CD8-positive, alpha-beta memory T cell (primary cell): ENCODE measurements at regions not wholly inside any gene's neighbourhood (a gene's known extent, or its start where the extent isn't known, plus 50 kb on each side); places are given as distances from the start of the nearest gene placed in this dataset.
"Not testable (repeated sequence)": the region's sequence is repeated elsewhere in the genome, so short reads cannot be mapped to it uniquely, and the experiment has no call there.

Experiments used
- CTCF ChIA-PET: fragments of 350-600 bp; sonication (Branson Sonifier 250); formaldehyde crosslinking; loops from one replicate; lab custom pipeline; 2021; ENCODE audit warnings: antibody characterized with exemption; lab: Charles Lee
- POLR2A ChIA-PET: fragments of 350-600 bp; sonication (Branson Sonifier 250); formaldehyde crosslinking; loops from one replicate; lab custom pipeline; 2021; ENCODE audit warnings: antibody characterized with exemption; lab: Charles Lee
- DNase-seq, 5 donors: peaks; one replicate each; pipeline versions ENCODE4 v3.0.0 to v3.0.0-alpha.2; 2020 to 2022; ENCODE audit warnings: mixed read lengths in 1 of 5
- H3K27ac ChIP-seq: one replicate; pipeline ENCODE4 v1.7.0; 2013; ENCODE audit warnings: low read depth, mild to moderate bottlenecking, low read length, moderate library complexity
- H3K27me3 ChIP-seq: 2 replicates; pipeline ENCODE4 v1.7.0; 2013; ENCODE audit warnings: low read length, mild to moderate bottlenecking; ENCODE audit not compliant: insufficient read depth, poor library complexity, severe bottlenecking
- H3K36me3 ChIP-seq: 2 replicates; pipeline ENCODE4 v1.7.0; 2013; ENCODE audit warnings: mild to moderate bottlenecking, low read length, moderate library complexity; ENCODE audit not compliant: insufficient read depth
- H3K4me1 ChIP-seq: 2 replicates; pipeline ENCODE4 v1.7.0; 2013; ENCODE audit warnings: mild to moderate bottlenecking, low read length, moderate library complexity; ENCODE audit not compliant: insufficient read depth
- H3K4me3 ChIP-seq: 2 replicates; pipeline ENCODE4 v1.7.0; 2013; ENCODE audit warnings: mild to moderate bottlenecking, low read length
- H3K9me3 ChIP-seq: 2 replicates; pipeline ENCODE4 v1.7.0; 2013; ENCODE audit warnings: mild to moderate bottlenecking, low read length
- H3K27ac Mint-ChIP-seq, 8 donors: one replicate each; pipeline ENCODE4 v1.8.0; 2020 to 2021; ENCODE audit warnings: mixed read lengths in 8 of 8, mild to moderate bottlenecking in 6 of 8, inconsistent platforms in 3 of 8, moderate library complexity in 3 of 8
- H3K27me3 Mint-ChIP-seq, 2 donors: one replicate each; pipeline ENCODE4 v1.8.0; 2020 to 2021; ENCODE audit warnings: mixed read lengths in 2 of 2, mild to moderate bottlenecking in 1 of 2, moderate library complexity in 1 of 2
- H3K36me3 Mint-ChIP-seq, 3 donors: one replicate each; pipeline ENCODE4 v1.8.0; 2020 to 2021; ENCODE audit warnings: mixed read lengths in 3 of 3, inconsistent platforms in 1 of 3, mild to moderate bottlenecking in 1 of 3
- H3K4me1 Mint-ChIP-seq, 3 donors: one replicate each; pipeline ENCODE4 v1.8.0; 2020 to 2021; ENCODE audit warnings: mixed read lengths in 3 of 3, inconsistent platforms in 1 of 3, mild to moderate bottlenecking in 1 of 3
- H3K4me3 Mint-ChIP-seq, 7 donors: one replicate each; pipeline ENCODE4 v1.8.0; 2020 to 2021; ENCODE audit warnings: mixed read lengths in 7 of 7, mild to moderate bottlenecking in 6 of 7, moderate library complexity in 4 of 7, inconsistent platforms in 2 of 7
- H3K9me3 Mint-ChIP-seq, 5 donors: one replicate each; pipeline ENCODE4 v1.8.0; 2020 to 2022; ENCODE audit warnings: mixed read lengths in 5 of 5, mild to moderate bottlenecking in 3 of 5, moderate library complexity in 2 of 5, inconsistent platforms in 1 of 5

GRCh38 chrX:13955975-13956374 is 73.7 kb downstream of the GEMIN8 start:
- Mint-ChIP-seq H3K4me1 (peaks cover 0 to 3% (median 0%) of the 10 kb centered on the region in 3 donors), H3K9me3 (no peaks in the 10 kb centered on the region), H3K36me3 (peaks cover 0 to 4% (median 0%) of the 10 kb centered on the region in 3 donors), H3K27ac (no peak overlapping the region), H3K4me3 (no peak overlapping the region), H3K27me3 (peaks cover 12 to 30% of the 10 kb centered on the region in 2 donors)
- Histone ChIP-seq H3K27me3 (no peaks in the 10 kb centered on the region), H3K4me1 (no peaks in the 10 kb centered on the region), H3K36me3 (no peaks in the 10 kb centered on the region), H3K27ac (no peak overlapping the region), H3K4me3 (no peak overlapping the region), H3K9me3 (no peaks in the 10 kb centered on the region)
- ChIA-PET CTCF (no interaction called here), POLR2A (no interaction called here)
- DNase-seq, result no peak

GRCh38 chrX:13955095-13955647 is 74.5 kb downstream of the GEMIN8 start:
- peaks cover 0 to 4% (median 0%) of the 10 kb centered on the region in 3 donors for H3K36me3 Mint-ChIP-seq
- DNase-seq, result no peak
- POLR2A ChIA-PET, result no interaction called here
- Histone ChIP-seq H3K4me3 (no peak overlapping the region), H3K4me1 (no peaks in the 10 kb centered on the region), H3K27me3 (no peaks in the 10 kb centered on the region), H3K9me3 (no peaks in the 10 kb centered on the region), H3K27ac (no peak overlapping the region), H3K36me3 (no peaks in the 10 kb centered on the region)
- H3K27me3 Mint-ChIP-seq, result peaks cover 10 to 30% of the 10 kb centered on the region in 2 donors
- no peaks in the 10 kb centered on the region for H3K9me3 Mint-ChIP-seq
- CTCF ChIA-PET, result no interaction called here
- peaks cover 0 to 3% (median 0%) of the 10 kb centered on the region in 3 donors for H3K4me1 Mint-ChIP-seq
- no peak overlapping the region for H3K27ac Mint-ChIP-seq
- no peak overlapping the region for H3K4me3 Mint-ChIP-seq

- H3K36me3 ChIP-seq, result no peaks in the 10 kb centered on the region
- Mint-ChIP-seq H3K4me3 (no peak overlapping the region), H3K4me1 (no peaks in the 10 kb centered on the region), H3K27ac (no peak overlapping the region), H3K27me3 (peaks cover 5 to 26% of the 10 kb centered on the region in 2 donors), H3K9me3 (no peaks in the 10 kb centered on the region), H3K36me3 (no peaks in the 10 kb centered on the region)
- no peaks in the 10 kb centered on the region for H3K4me1 ChIP-seq
- ChIA-PET CTCF (no interaction called here), POLR2A (no interaction called here)
- H3K27me3 ChIP-seq, result no peaks in the 10 kb centered on the region
- H3K9me3 ChIP-seq, result no peaks in the 10 kb centered on the region
- H3K27ac ChIP-seq, result no peak overlapping the region
- no peak for DNase-seq
- no peak overlapping the region for H3K4me3 ChIP-seq
These were observed 77.1 kb downstream of the GEMIN8 start for GRCh38 chrX:13952581-13952980.

- H3K27ac Mint-ChIP-seq, H3K4me1 ChIP-seq, H3K4me3 ChIP-seq, POLR2A ChIA-PET, H3K9me3 ChIP-seq, DNase-seq, CTCF ChIA-PET, H3K36me3 ChIP-seq, H3K27ac ChIP-seq, H3K4me3 Mint-ChIP-seq, H3K9me3 Mint-ChIP-seq, H3K4me1 Mint-ChIP-seq, H3K27me3 ChIP-seq, H3K36me3 Mint-ChIP-seq: not testable (repeated sequence)
- H3K27me3 Mint-ChIP-seq, result peaks cover 8 to 16% of the 10 kb centered on the region in 2 donors
These were observed 83.5 kb downstream of the GEMIN8 start for GRCh38 chrX:13946223-13946622.

- H3K36me3 Mint-ChIP-seq, H3K9me3 ChIP-seq, H3K4me3 Mint-ChIP-seq, H3K4me1 Mint-ChIP-seq, DNase-seq, H3K4me1 ChIP-seq, H3K27ac ChIP-seq, H3K27me3 ChIP-seq, CTCF ChIA-PET, H3K4me3 ChIP-seq, POLR2A ChIA-PET, H3K36me3 ChIP-seq, H3K9me3 Mint-ChIP-seq, H3K27ac Mint-ChIP-seq: not testable (repeated sequence)
- H3K27me3 Mint-ChIP-seq, result peaks cover 13 to 19% of the 10 kb centered on the region in 2 donors
These were observed 83.9 kb downstream of the GEMIN8 start for GRCh38 chrX:13945787-13946186.

GRCh38 chrX:13940671-13941070 is 89.0 kb downstream of the GEMIN8 start:
- POLR2A ChIA-PET, result no interaction called here
- Mint-ChIP-seq H3K9me3 (peaks cover 0 to 2% (median 0%) of the 10 kb centered on the region in 5 donors), H3K27ac (no peak overlapping the region), H3K4me3 (no peak overlapping the region), H3K4me1 (peaks cover 7 to 9% (median 8%) of the 10 kb centered on the region in 3 donors), H3K27me3 (peaks cover 38 to 44% of the 10 kb centered on the region in 2 donors), H3K36me3 (no peaks in the 10 kb centered on the region)
- no peaks in the 10 kb centered on the region for H3K9me3 ChIP-seq
- H3K27ac ChIP-seq, result no peak overlapping the region
- no peaks in the 10 kb centered on the region for H3K36me3 ChIP-seq
- H3K4me3 ChIP-seq, result no peak overlapping the region
- DNase-seq, result no peak
- CTCF ChIA-PET, result no interaction called here
- no peaks in the 10 kb centered on the region for H3K4me1 ChIP-seq
- no peaks in the 10 kb centered on the region for H3K27me3 ChIP-seq

GRCh38 chrX:13939741-13940597 is 89.7 kb downstream of the GEMIN8 start:
- H3K4me1 Mint-ChIP-seq, result peaks cover 7 to 9% (median 8%) of the 10 kb centered on the region in 3 donors
- no peaks in the 10 kb centered on the region for H3K36me3 ChIP-seq
- peaks cover 37 to 48% of the 10 kb centered on the region in 2 donors for H3K27me3 Mint-ChIP-seq
- POLR2A ChIA-PET, result no interaction called here
- H3K9me3 Mint-ChIP-seq, result peaks cover 0 to 2% (median 0%) of the 10 kb centered on the region in 5 donors
- peak overlapping the region in 2 of 7 donors; percentile 16 to 27 for H3K4me3 Mint-ChIP-seq
- no peaks in the 10 kb centered on the region for H3K4me1 ChIP-seq
- DNase-seq, result no peak
- no peak overlapping the region for H3K27ac Mint-ChIP-seq
- H3K27me3 ChIP-seq, result no peaks in the 10 kb centered on the region
- no peak overlapping the region for H3K4me3 ChIP-seq
- H3K9me3 ChIP-seq, result no peaks in the 10 kb centered on the region
- H3K36me3 Mint-ChIP-seq, result no peaks in the 10 kb centered on the region
- CTCF ChIA-PET, result no interaction called here
- H3K27ac ChIP-seq, result no peak overlapping the region

- no peak overlapping the region for H3K27ac Mint-ChIP-seq
- no peak overlapping the region for H3K4me3 ChIP-seq
- H3K9me3 ChIP-seq, result no peaks in the 10 kb centered on the region
- H3K27ac ChIP-seq, result no peak overlapping the region
- peaks cover 7 to 9% (median 8%) of the 10 kb centered on the region in 3 donors for H3K4me1 Mint-ChIP-seq
- no peaks in the 10 kb centered on the region for H3K36me3 ChIP-seq
- no peaks in the 10 kb centered on the region for H3K4me1 ChIP-seq
- H3K27me3 Mint-ChIP-seq, result peaks cover 36 to 45% of the 10 kb centered on the region in 2 donors
- ChIA-PET POLR2A (no interaction called here), CTCF (no interaction called here)
- H3K4me3 Mint-ChIP-seq, result peak overlapping the region in 5 of 7 donors; percentile 41 to 66 (median 55)
- no peaks in the 10 kb centered on the region for H3K36me3 Mint-ChIP-seq
- H3K27me3 ChIP-seq, result no peaks in the 10 kb centered on the region
- H3K9me3 Mint-ChIP-seq, result peaks cover 0 to 2% (median 0%) of the 10 kb centered on the region in 5 donors
- DNase-seq, result no peak
These were observed 90.7 kb downstream of the GEMIN8 start for GRCh38 chrX:13938829-13939530.
